Activated CD4-positive, alpha-beta T cell treated with anti-CD3 and anti-CD28 coated beads for 36 hours (primary cell): ENCODE measurements at regions not wholly inside any gene's neighbourhood (a gene's known extent, or its start where the extent isn't known, plus 50 kb on each side); places are given as distances from the start of the nearest gene placed in this dataset.
A peak's percentile ranks its signal among the peaks of the same experiment; 100 is the strongest.

Experiments
- ATAC-seq: fragments of 200-7000 bp; cut with Tn5 transposase; one replicate; pipeline ENCODE4 v1.10.0; 2021; ENCODE audit warnings: mild to moderate bottlenecking, moderate library complexity
- CTCF ChIA-PET: fragments of 350-600 bp; sonication (Branson Sonifier 250); formaldehyde crosslinking; loops from one replicate; lab custom pipeline; 2021; ENCODE audit warnings: antibody characterized with exemption; lab: Charles Lee
- POLR2A ChIA-PET: fragments of 350-600 bp; sonication (Branson Sonifier 250); formaldehyde crosslinking; loops from one replicate; lab custom pipeline; 2021; ENCODE audit warnings: antibody characterized with exemption, inconsistent platforms; lab: Charles Lee
- DNase-seq: peaks from one replicate; pipeline ENCODE4 v3.0.0-alpha.2; 2020
- H3K27ac Mint-ChIP-seq: one replicate; pipeline ENCODE4 v1.8.0; 2021; ENCODE audit warnings: mixed read lengths
- H3K27me3 Mint-ChIP-seq: one replicate; pipeline ENCODE4 v1.8.0; 2021; ENCODE audit warnings: mixed read lengths
- H3K36me3 Mint-ChIP-seq: one replicate; pipeline ENCODE4 v1.8.0; 2021; ENCODE audit warnings: low read depth, mixed read lengths
- H3K4me1 Mint-ChIP-seq: one replicate; pipeline ENCODE4 v1.8.0; 2021; ENCODE audit warnings: mixed read lengths
- H3K4me3 Mint-ChIP-seq: one replicate; pipeline ENCODE4 v1.8.0; 2021; ENCODE audit warnings: mild to moderate bottlenecking, moderate library complexity, mixed read lengths
- H3K9me3 Mint-ChIP-seq: one replicate; pipeline ENCODE4 v1.8.0; 2021; ENCODE audit warnings: low read depth, mixed read lengths
- intact Hi-C, 2 experiments: fragments of 100-400 bp; cut with DNase I in 1 of 2; cut with micrococcal nuclease in 1 of 2; formaldehyde crosslinking; loops; one replicate each; pipeline versions ENCODE4 v1.14.2 to v1.15.1; 2022 to 2024; cut with DNase I, micrococcal nuclease

GRCh38 chrX:13266641-13267345, 53.1 kb downstream of the ATXN3L start:
- intact Hi-C loops = loop anchor here (5.0 to 10.0 kb wide), 3 partner anchors 89 to 172 kb away; no protein-coding TSS in a partner anchor
- ATAC-seq (peak; percentile 64), DNase-seq (peak; percentile 48)
- ChIA-PET CTCF (interaction anchor here (1.0 kb wide), 1 partner anchor 221 kb away, joined by 3 read pairs; no protein-coding TSS in a partner anchor), POLR2A (no interaction called here)
- no peaks in the 10 kb centered on the region for H3K9me3 Mint-ChIP-seq
- no peak overlapping the region for H3K4me3 Mint-ChIP-seq
- H3K27ac Mint-ChIP-seq = no peak overlapping the region
- H3K4me1 Mint-ChIP-seq = peaks cover 12% of the 10 kb centered on the region
- H3K27me3 Mint-ChIP-seq = no peaks in the 10 kb centered on the region
- no peaks in the 10 kb centered on the region for H3K36me3 Mint-ChIP-seq

- intact Hi-C loops = loop anchor here (5.0 to 10.0 kb wide), 3 partner anchors 88 to 171 kb away; no protein-coding TSS in a partner anchor
- H3K4me3 Mint-ChIP-seq = no peak overlapping the region
- no peaks in the 10 kb centered on the region for H3K9me3 Mint-ChIP-seq
- ATAC-seq (no peak), DNase-seq (no peak)
- no peaks in the 10 kb centered on the region for H3K36me3 Mint-ChIP-seq
- H3K27ac Mint-ChIP-seq = no peak overlapping the region
- no peaks in the 10 kb centered on the region for H3K27me3 Mint-ChIP-seq
- H3K4me1 Mint-ChIP-seq = peaks cover 12% of the 10 kb centered on the region
- ChIA-PET CTCF (no interaction called here), POLR2A (no interaction called here)
Observed at GRCh38 chrX:13265549-13266132, 54.2 kb downstream of the ATXN3L start.

- DNase-seq = no peak
- H3K4me1 Mint-ChIP-seq = peaks cover 12% of the 10 kb centered on the region
- CTCF ChIA-PET = no interaction called here
- no peak for ATAC-seq
- H3K4me3 Mint-ChIP-seq = no peak overlapping the region
- H3K27me3 Mint-ChIP-seq = no peaks in the 10 kb centered on the region
- POLR2A ChIA-PET = no interaction called here
- intact Hi-C loops = loop anchor here (5.0 to 10.0 kb wide), 3 partner anchors 88 to 170 kb away; no protein-coding TSS in a partner anchor
- H3K36me3 Mint-ChIP-seq = no peaks in the 10 kb centered on the region
- no peak overlapping the region for H3K27ac Mint-ChIP-seq
- H3K9me3 Mint-ChIP-seq = no peaks in the 10 kb centered on the region
Observed at GRCh38 chrX:13265111-13265510, 54.7 kb downstream of the ATXN3L start.

- CTCF ChIA-PET = interaction anchor here (1.3 kb wide), 1 partner anchor 9 kb away, joined by 5 read pairs; no protein-coding TSS in a partner anchor
- Mint-ChIP-seq H3K36me3 (no peaks in the 10 kb centered on the region), H3K27me3 (no peaks in the 10 kb centered on the region), H3K27ac (no peak overlapping the region), H3K4me3 (no peak overlapping the region), H3K9me3 (no peaks in the 10 kb centered on the region), H3K4me1 (peaks cover 12% of the 10 kb centered on the region)
- POLR2A ChIA-PET = no interaction called here
- intact Hi-C loops = loop anchor here in 1 of 2 experiments (10.0 kb wide), 1 partner anchor 169 kb away; no protein-coding TSS in a partner anchor
- no peak for DNase-seq
- peak; percentile 49 for ATAC-seq
Observed at GRCh38 chrX:13263560-13264251, 56.1 kb downstream of the ATXN3L start.

- DNase-seq (no peak), ATAC-seq (no peak)
- POLR2A ChIA-PET = no interaction called here
- CTCF ChIA-PET = interaction anchor here (0.6 kb wide), 1 partner anchor 93 kb away, joined by 3 read pairs; no protein-coding TSS in a partner anchor
- intact Hi-C loops = loop anchor here in 1 of 2 experiments (10.0 kb wide), 1 partner anchor 167 kb away; no protein-coding TSS in a partner anchor
- Mint-ChIP-seq H3K9me3 (no peaks in the 10 kb centered on the region), H3K27me3 (no peaks in the 10 kb centered on the region), H3K4me3 (no peak overlapping the region), H3K36me3 (no peaks in the 10 kb centered on the region), H3K4me1 (peaks cover 20% of the 10 kb centered on the region), H3K27ac (no peak overlapping the region)
Observed at GRCh38 chrX:13261348-13261747, 58.5 kb downstream of the ATXN3L start.

GRCh38 chrX:13260598-13260997, 59.3 kb downstream of the ATXN3L start:
- H3K4me3 Mint-ChIP-seq = no peak overlapping the region
- ChIA-PET POLR2A (no interaction called here), CTCF (no interaction called here)
- H3K27ac Mint-ChIP-seq = no peak overlapping the region
- ATAC-seq = no peak
- H3K27me3 Mint-ChIP-seq = no peaks in the 10 kb centered on the region
- intact Hi-C loops = loop anchor here in 1 of 2 experiments (10.0 kb wide), 1 partner anchor 166 kb away; no protein-coding TSS in a partner anchor
- no peaks in the 10 kb centered on the region for H3K36me3 Mint-ChIP-seq
- H3K9me3 Mint-ChIP-seq = peaks cover 4% of the 10 kb centered on the region
- DNase-seq = no peak
- H3K4me1 Mint-ChIP-seq = peaks cover 24% of the 10 kb centered on the region

GRCh38 chrX:13258725-13259124, 61.1 kb downstream of the ATXN3L start:
- intact Hi-C loops = loop anchor here in 1 of 2 experiments (5.0 to 10.0 kb wide), 2 partner anchors 216 to 311 kb away; no protein-coding TSS in a partner anchor
- Mint-ChIP-seq H3K36me3 (no peaks in the 10 kb centered on the region), H3K4me3 (no peak overlapping the region), H3K27me3 (no peaks in the 10 kb centered on the region), H3K4me1 (peaks cover 35% of the 10 kb centered on the region), H3K9me3 (peaks cover 4% of the 10 kb centered on the region), H3K27ac (no peak overlapping the region)
- no peak for DNase-seq
- ATAC-seq = no peak
- ChIA-PET CTCF (no interaction called here), POLR2A (no interaction called here)

GRCh38 chrX:13258052-13258444, 61.8 kb downstream of the ATXN3L start:
- Mint-ChIP-seq H3K9me3 (peaks cover 4% of the 10 kb centered on the region), H3K27me3 (no peaks in the 10 kb centered on the region), H3K27ac (no peak overlapping the region), H3K4me1 (peaks cover 35% of the 10 kb centered on the region), H3K36me3 (no peaks in the 10 kb centered on the region), H3K4me3 (no peak overlapping the region)
- no peak for DNase-seq
- ChIA-PET CTCF (no interaction called here), POLR2A (no interaction called here)
- no peak for ATAC-seq
- intact Hi-C loops = loop anchor here in 1 of 2 experiments (5.0 to 10.0 kb wide), 2 partner anchors 217 to 311 kb away; no protein-coding TSS in a partner anchor

- POLR2A ChIA-PET = interaction anchor here (0.6 kb wide), 1 partner anchor 14 kb away, joined by 3 read pairs; no protein-coding TSS in a partner anchor
- CTCF ChIA-PET = no interaction called here
- Mint-ChIP-seq H3K4me1 (peaks cover 35% of the 10 kb centered on the region), H3K27me3 (no peaks in the 10 kb centered on the region), H3K27ac (peak overlapping the region; percentile 58), H3K36me3 (no peaks in the 10 kb centered on the region), H3K4me3 (no peak overlapping the region), H3K9me3 (peaks cover 4% of the 10 kb centered on the region)
- intact Hi-C loops = loop anchor here in 1 of 2 experiments (5.0 to 10.0 kb wide), 2 partner anchors 217 to 310 kb away; no protein-coding TSS in a partner anchor
- ATAC-seq (peak; percentile 44), DNase-seq (no peak)
Observed at GRCh38 chrX:13257223-13258051, 62.4 kb downstream of the ATXN3L start.

GRCh38 chrX:13256603-13257002, 63.2 kb downstream of the ATXN3L start:
- POLR2A ChIA-PET = interaction anchor here (0.6 kb wide), 1 partner anchor 14 kb away, joined by 3 read pairs; no protein-coding TSS in a partner anchor
- CTCF ChIA-PET = no interaction called here
- no peak overlapping the region for H3K27ac Mint-ChIP-seq
- intact Hi-C loops = loop anchor here in 1 of 2 experiments (5.0 to 10.0 kb wide), 2 partner anchors 218 to 309 kb away; no protein-coding TSS in a partner anchor
- DNase-seq = no peak
- H3K4me3 Mint-ChIP-seq = no peak overlapping the region
- no peaks in the 10 kb centered on the region for H3K36me3 Mint-ChIP-seq
- peaks cover 4% of the 10 kb centered on the region for H3K9me3 Mint-ChIP-seq
- peaks cover 37% of the 10 kb centered on the region for H3K4me1 Mint-ChIP-seq
- H3K27me3 Mint-ChIP-seq = no peaks in the 10 kb centered on the region
- ATAC-seq = no peak
